ENCODE measurements at regions not wholly inside any gene's neighbourhood (a gene's known extent, or its start where the extent isn't known, plus 50 kb on each side); places are given as distances from the start of the nearest gene placed in this dataset.

GRCh38 chr19:31096935-31097545 lies 252.2 kb downstream of the TSHZ3 start:
- no peak overlapping the region for H3K4me3 ChIP-seq (ENCODE audit: low read depth, low read length)
- in situ Hi-C loops (cut with HindIII; ENCODE audit: low sequenced_read_pairs), result no loop called here
- TF ChIP-seq CTCF (IDR thresholded peaks at IDR 0.05; ENCODE audit: low read depth, low read length), result no peak
- no peak for DNase-seq (ENCODE audit: low read depth, low spot score)

- in situ Hi-C loops (cut with HindIII; ENCODE audit: low sequenced_read_pairs), result no loop called here
- no peak overlapping the region for H3K4me3 ChIP-seq (ENCODE audit: low read depth, low read length)
- TF ChIP-seq CTCF (IDR thresholded peaks at IDR 0.05; ENCODE audit: low read depth, low read length), result no peak
- no peak for DNase-seq (ENCODE audit: low read depth, low spot score)
Measured at GRCh38 chr19:31096062-31096830, 253.0 kb downstream of the TSHZ3 start.

GRCh38 chr19:31095100-31095804 lies 254.0 kb downstream of the TSHZ3 start:
- TF ChIP-seq CTCF (IDR thresholded peaks at IDR 0.05; ENCODE audit: low read depth, low read length), result no peak
- in situ Hi-C loops (cut with HindIII; ENCODE audit: low sequenced_read_pairs), result no loop called here
- DNase-seq (ENCODE audit: low read depth, low spot score), result no peak
- no peak overlapping the region for H3K4me3 ChIP-seq (ENCODE audit: low read depth, low read length)

- no peak overlapping the region for H3K4me3 ChIP-seq (ENCODE audit: low read depth, low read length)
- no peak for TF ChIP-seq CTCF (IDR thresholded peaks at IDR 0.05; ENCODE audit: low read depth, low read length)
- no peak for DNase-seq (ENCODE audit: low read depth, low spot score)
- in situ Hi-C loops (cut with HindIII; ENCODE audit: low sequenced_read_pairs), result no loop called here
Measured at GRCh38 chr19:31092274-31092673, 257.0 kb downstream of the TSHZ3 start.

GRCh38 chr19:31089681-31090080 lies 259.6 kb downstream of the TSHZ3 start:
- H3K4me3 ChIP-seq (ENCODE audit: low read depth, low read length), result no peak overlapping the region
- no peak for DNase-seq (ENCODE audit: low read depth, low spot score)
- in situ Hi-C loops (cut with HindIII; ENCODE audit: low sequenced_read_pairs), result no loop called here
- no peak for TF ChIP-seq CTCF (IDR thresholded peaks at IDR 0.05; ENCODE audit: low read depth, low read length)

- no peak for DNase-seq (ENCODE audit: low read depth, low spot score)
- H3K4me3 ChIP-seq (ENCODE audit: low read depth, low read length), result no peak overlapping the region
- no peak for TF ChIP-seq CTCF (IDR thresholded peaks at IDR 0.05; ENCODE audit: low read depth, low read length)
- in situ Hi-C loops (cut with HindIII; ENCODE audit: low sequenced_read_pairs), result no loop called here
Measured at GRCh38 chr19:31085125-31085524, 264.1 kb downstream of the TSHZ3 start.

Data from astrocyte of the spinal cord (primary cell).